ENCODE measurements at regions not wholly inside any gene's neighbourhood (a gene's known extent, or its start where the extent isn't known, plus 50 kb on each side); places are given as distances from the start of the nearest gene placed in this dataset.
"Not testable (repeated sequence)": the region's sequence is repeated elsewhere in the genome, so short reads cannot be mapped to it uniquely, and the experiment has no call there.

- H3K9me3 ChIP-seq: no peaks in the 10 kb centered on the region
- H3K27me3 ChIP-seq (ENCODE audit: low read depth): no peaks in the 10 kb centered on the region
- ATAC-seq: peak in 1 of 2 donors; percentile 47
- DNase-seq: no peak
- TF ChIP-seq, protein P1, sequence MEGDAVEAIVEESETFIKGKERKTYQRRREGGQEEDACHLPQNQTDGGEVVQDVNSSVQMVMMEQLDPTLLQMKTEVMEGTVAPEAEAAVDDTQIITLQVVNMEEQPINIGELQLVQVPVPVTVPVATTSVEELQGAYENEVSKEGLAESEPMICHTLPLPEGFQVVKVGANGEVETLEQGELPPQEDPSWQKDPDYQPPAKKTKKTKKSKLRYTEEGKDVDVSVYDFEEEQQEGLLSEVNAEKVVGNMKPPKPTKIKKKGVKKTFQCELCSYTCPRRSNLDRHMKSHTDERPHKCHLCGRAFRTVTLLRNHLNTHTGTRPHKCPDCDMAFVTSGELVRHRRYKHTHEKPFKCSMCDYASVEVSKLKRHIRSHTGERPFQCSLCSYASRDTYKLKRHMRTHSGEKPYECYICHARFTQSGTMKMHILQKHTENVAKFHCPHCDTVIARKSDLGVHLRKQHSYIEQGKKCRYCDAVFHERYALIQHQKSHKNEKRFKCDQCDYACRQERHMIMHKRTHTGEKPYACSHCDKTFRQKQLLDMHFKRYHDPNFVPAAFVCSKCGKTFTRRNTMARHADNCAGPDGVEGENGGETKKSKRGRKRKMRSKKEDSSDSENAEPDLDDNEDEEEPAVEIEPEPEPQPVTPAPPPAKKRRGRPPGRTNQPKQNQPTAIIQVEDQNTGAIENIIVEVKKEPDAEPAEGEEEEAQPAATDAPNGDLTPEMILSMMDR (IDR thresholded peaks at IDR 0.05): no peak
- no peak overlapping the region for H3K4me3 ChIP-seq
- no peak overlapping the region for H3K27ac ChIP-seq
- H3K4me1 ChIP-seq: no peaks in the 10 kb centered on the region
- H3K36me3 ChIP-seq: no peaks in the 10 kb centered on the region
- intact Hi-C loops (cut with DNase I): no loop called here
Observed at GRCh38 chr2:53490659-53491058, 276.9 kb upstream of the CHAC2 start.

GRCh38 chr2:53486185-53486899 lies 281.3 kb upstream of the CHAC2 start:
- not testable (repeated sequence) for ATAC-seq, DNase-seq

GRCh38 chr2:53485021-53485728 lies 282.4 kb upstream of the CHAC2 start:
- no peak for ATAC-seq
- Histone ChIP-seq H3K27me3 (ENCODE audit: low read depth) (no peaks in the 10 kb centered on the region), H3K27ac (no peak overlapping the region), H3K4me1 (no peaks in the 10 kb centered on the region), H3K9me3 (no peaks in the 10 kb centered on the region), H3K36me3 (no peaks in the 10 kb centered on the region), H3K4me3 (no peak overlapping the region)
- intact Hi-C loops (cut with DNase I): no loop called here
- no peak for DNase-seq
- TF ChIP-seq, protein P1 (IDR thresholded peaks at IDR 0.05): no peak

More at GRCh38 chr2:53486185-53486899, 281.3 kb upstream of the CHAC2 start:
- H3K36me3 ChIP-seq; H3K27me3 ChIP-seq (ENCODE audit: low read depth); H3K27ac ChIP-seq; H3K9me3 ChIP-seq; H3K4me1 ChIP-seq; H3K4me3 ChIP-seq; intact Hi-C loops (cut with DNase I): not testable (repeated sequence)

- Histone ChIP-seq H3K4me1 (no peaks in the 10 kb centered on the region), H3K9me3 (no peaks in the 10 kb centered on the region), H3K27me3 (ENCODE audit: low read depth) (no peaks in the 10 kb centered on the region), H3K4me3 (no peak overlapping the region), H3K36me3 (no peaks in the 10 kb centered on the region), H3K27ac (no peak overlapping the region)
- TF ChIP-seq, protein P1 (IDR thresholded peaks at IDR 0.05): no peak
- ATAC-seq (no peak), DNase-seq (no peak)
- intact Hi-C loops (cut with DNase I): no loop called here
Observed at GRCh38 chr2:53484531-53484930, 283.1 kb upstream of the CHAC2 start.

GRCh38 chr2:53477517-53477916 lies 290.1 kb upstream of the CHAC2 start:
- ATAC-seq: no peak
- Histone ChIP-seq H3K4me1 (no peaks in the 10 kb centered on the region), H3K27ac (no peak overlapping the region), H3K27me3 (ENCODE audit: low read depth) (no peaks in the 10 kb centered on the region), H3K36me3 (no peaks in the 10 kb centered on the region), H3K9me3 (no peaks in the 10 kb centered on the region), H3K4me3 (no peak overlapping the region)
- DNase-seq: no peak
- TF ChIP-seq, protein P1 (IDR thresholded peaks at IDR 0.05): no peak
- intact Hi-C loops (cut with DNase I): no loop called here

DNA sequence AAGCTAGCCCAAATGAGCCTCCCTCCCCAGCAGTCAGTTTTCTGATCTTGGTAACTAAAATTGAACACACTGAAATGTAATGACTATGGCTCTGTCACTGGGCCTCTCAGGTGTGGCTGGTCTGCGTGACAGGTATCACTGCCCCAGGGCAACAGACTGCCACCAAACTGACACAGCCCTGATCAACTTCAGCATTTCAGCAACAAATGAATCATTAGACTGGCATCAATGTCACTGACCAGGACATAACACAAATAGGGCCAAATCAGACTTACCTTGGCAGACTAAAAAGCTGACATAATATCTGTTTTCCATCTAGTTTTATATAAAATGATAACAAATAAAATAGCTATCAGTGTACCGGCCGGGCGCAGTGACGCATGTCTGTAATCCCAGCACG lies 290.8 kb upstream of the CHAC2 start:
- H3K27me3 ChIP-seq (ENCODE audit: low read depth): no peaks in the 10 kb centered on the region
- H3K27ac ChIP-seq: no peak overlapping the region
- no peaks in the 10 kb centered on the region for H3K9me3 ChIP-seq
- no peak overlapping the region for H3K4me3 ChIP-seq
- no peak for DNase-seq
- H3K36me3 ChIP-seq: no peaks in the 10 kb centered on the region
- intact Hi-C loops (cut with DNase I): no loop called here
- H3K4me1 ChIP-seq: no peaks in the 10 kb centered on the region
- TF ChIP-seq, protein P1 (IDR thresholded peaks at IDR 0.05): no peak
- no peak for ATAC-seq
